ENCODE measurements at regions not wholly inside any gene's neighbourhood (a gene's known extent, or its start where the extent isn't known, plus 50 kb on each side); places are given as distances from the start of the nearest gene placed in this dataset.

GRCh38 chr3:177578488-177578887 is 381.2 kb upstream of the TBL1XR1 start:
- DNase-seq (ENCODE audit: extremely low spot score), result no peak
- no peaks in the 10 kb centered on the region for H3K4me1 ChIP-seq (ENCODE audit: insufficient read depth)
- H3K4me3 ChIP-seq (ENCODE audit: low read depth, low read length), result no peak overlapping the region
- no peak overlapping the region for H3K27ac ChIP-seq (ENCODE audit: low read depth)
- WGBS, result 90% methylated on average over 6 of the region's 6 CpGs
- H3K36me3 ChIP-seq (ENCODE audit: insufficient read depth), result no peaks in the 10 kb centered on the region

GRCh38 chr3:177579419-177579818 is 382.1 kb upstream of the TBL1XR1 start:
- no peak overlapping the region for H3K4me3 ChIP-seq (ENCODE audit: low read depth, low read length)
- no peaks in the 10 kb centered on the region for H3K36me3 ChIP-seq (ENCODE audit: insufficient read depth)
- no peak for DNase-seq (ENCODE audit: extremely low spot score)
- no peaks in the 10 kb centered on the region for H3K4me1 ChIP-seq (ENCODE audit: insufficient read depth)
- WGBS, result 98% methylated on average over 4 of the region's 4 CpGs
- H3K27ac ChIP-seq (ENCODE audit: low read depth), result no peak overlapping the region

DNA sequence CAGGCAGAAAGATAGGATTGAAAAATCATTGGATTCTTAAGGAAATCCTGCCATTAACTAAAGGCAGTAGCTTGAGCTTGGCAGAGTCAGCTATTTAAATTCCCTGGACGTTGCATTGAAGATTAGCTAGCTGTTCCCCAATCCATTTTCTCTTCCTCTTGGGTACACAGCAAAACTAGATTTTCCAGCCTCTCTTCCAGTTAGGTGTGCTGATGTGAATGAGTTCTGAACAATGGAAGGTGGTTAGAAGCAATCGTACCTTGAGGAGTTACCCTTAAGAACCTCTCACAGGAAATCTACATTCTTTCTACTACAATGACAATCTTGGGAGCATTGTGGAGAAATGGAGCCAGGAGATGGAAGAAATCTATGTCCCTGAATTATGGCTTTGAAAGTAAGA is 383.2 kb upstream of the TBL1XR1 start:
- Histone ChIP-seq H3K4me1 (ENCODE audit: insufficient read depth) (no peaks in the 10 kb centered on the region), H3K27ac (ENCODE audit: low read depth) (no peak overlapping the region), H3K4me3 (ENCODE audit: low read depth, low read length) (no peak overlapping the region), H3K36me3 (ENCODE audit: insufficient read depth) (no peaks in the 10 kb centered on the region)
- 74% methylated on average over 2 of the region's 2 CpGs for WGBS
- no peak for DNase-seq (ENCODE audit: extremely low spot score)

DNA sequence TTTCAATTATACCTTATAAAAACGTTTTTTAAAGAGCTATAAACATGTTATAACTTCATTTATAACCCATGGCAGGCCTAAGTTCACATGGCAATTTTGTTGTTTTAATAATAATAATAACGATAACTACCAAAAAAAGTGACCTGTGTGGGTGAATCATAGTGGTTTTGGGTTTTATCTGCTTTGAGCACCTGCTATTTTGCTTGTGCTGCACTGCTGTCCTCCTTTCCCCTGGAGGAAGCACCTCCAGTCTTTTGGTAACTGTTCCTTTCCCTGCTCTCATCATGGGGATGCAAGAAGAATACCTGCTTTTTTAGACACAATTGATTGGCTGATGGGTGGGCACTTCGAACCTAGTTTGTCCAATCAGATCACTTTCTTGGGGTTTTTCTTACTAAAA is 388.0 kb upstream of the TBL1XR1 start:
- H3K4me3 ChIP-seq (ENCODE audit: low read depth, low read length), result no peak overlapping the region
- WGBS, result 59% methylated on average over 3 of the region's 3 CpGs
- DNase-seq (ENCODE audit: extremely low spot score), result no peak

GRCh38 chr3:177589041-177589650 is 391.9 kb upstream of the TBL1XR1 start:
- Histone ChIP-seq H3K4me3 (ENCODE audit: low read depth, low read length) (no peak overlapping the region), H3K36me3 (ENCODE audit: insufficient read depth) (no peaks in the 10 kb centered on the region), H3K27ac (ENCODE audit: low read depth) (no peak overlapping the region), H3K4me1 (ENCODE audit: insufficient read depth) (peaks cover 2% of the 10 kb centered on the region)
- WGBS, result 87% methylated on average over 3 of the region's 3 CpGs
- no peak for DNase-seq (ENCODE audit: extremely low spot score)

More for the DNA sequence above, 388.0 kb upstream of the TBL1XR1 start:
- Histone ChIP-seq H3K27ac (ENCODE audit: low read depth) (no peak overlapping the region), H3K4me1 (ENCODE audit: insufficient read depth) (peaks cover 2% of the 10 kb centered on the region), H3K36me3 (ENCODE audit: insufficient read depth) (no peaks in the 10 kb centered on the region)

DNA sequence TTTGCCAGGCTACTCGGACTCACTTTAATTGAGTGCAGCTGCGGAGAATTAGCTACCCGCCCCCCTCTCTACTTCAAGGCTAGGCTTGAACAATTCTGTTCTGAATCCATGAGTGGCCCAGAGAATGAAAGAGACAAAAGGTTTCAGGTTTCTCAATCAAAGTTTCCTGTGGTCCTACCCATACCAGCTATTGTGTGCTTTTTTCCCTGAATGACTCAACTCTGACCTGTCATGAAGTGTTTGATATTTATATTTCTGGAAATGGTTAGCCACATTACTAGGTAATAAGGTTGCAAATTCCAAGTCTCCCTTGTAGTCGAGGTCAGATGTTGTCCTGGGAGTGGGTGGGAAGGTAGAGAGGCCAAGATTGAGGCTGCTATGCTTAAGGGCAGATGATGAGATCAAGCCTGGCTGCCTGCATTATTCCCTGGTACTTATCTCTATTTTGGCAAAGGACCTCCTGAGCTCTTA is 392.7 kb upstream of the TBL1XR1 start:
- peaks cover 2% of the 10 kb centered on the region for H3K4me1 ChIP-seq (ENCODE audit: insufficient read depth)
- 67% methylated on average over 4 of the region's 4 CpGs for WGBS
- peak overlapping the region; percentile 19 for H3K27ac ChIP-seq (ENCODE audit: low read depth)

GRCh38 chr3:177590826-177591225 is 393.5 kb upstream of the TBL1XR1 start:
- Histone ChIP-seq H3K36me3 (ENCODE audit: insufficient read depth) (no peaks in the 10 kb centered on the region), H3K27ac (ENCODE audit: low read depth) (peak overlapping the region; percentile 64), H3K4me3 (ENCODE audit: low read depth, low read length) (no peak overlapping the region), H3K4me1 (ENCODE audit: insufficient read depth) (peaks cover 2% of the 10 kb centered on the region)
- DNase-seq (ENCODE audit: extremely low spot score), result no peak
- 60% methylated on average over 1 of the region's 1 CpG for WGBS

More for the DNA sequence above, 392.7 kb upstream of the TBL1XR1 start:
- H3K36me3 ChIP-seq (ENCODE audit: insufficient read depth), result no peaks in the 10 kb centered on the region
- no peak overlapping the region for H3K4me3 ChIP-seq (ENCODE audit: low read depth, low read length)
- DNase-seq (ENCODE audit: extremely low spot score), result no peak

GRCh38 chr3:177591379-177591778 is 394.1 kb upstream of the TBL1XR1 start:
- DNase-seq (ENCODE audit: extremely low spot score), result peak; percentile 45
- Histone ChIP-seq H3K4me3 (ENCODE audit: low read depth, low read length) (no peak overlapping the region), H3K27ac (ENCODE audit: low read depth) (no peak overlapping the region), H3K4me1 (ENCODE audit: insufficient read depth) (peaks cover 2% of the 10 kb centered on the region), H3K36me3 (ENCODE audit: insufficient read depth) (no peaks in the 10 kb centered on the region)
- 71% methylated on average over 4 of the region's 4 CpGs for WGBS

DNA sequence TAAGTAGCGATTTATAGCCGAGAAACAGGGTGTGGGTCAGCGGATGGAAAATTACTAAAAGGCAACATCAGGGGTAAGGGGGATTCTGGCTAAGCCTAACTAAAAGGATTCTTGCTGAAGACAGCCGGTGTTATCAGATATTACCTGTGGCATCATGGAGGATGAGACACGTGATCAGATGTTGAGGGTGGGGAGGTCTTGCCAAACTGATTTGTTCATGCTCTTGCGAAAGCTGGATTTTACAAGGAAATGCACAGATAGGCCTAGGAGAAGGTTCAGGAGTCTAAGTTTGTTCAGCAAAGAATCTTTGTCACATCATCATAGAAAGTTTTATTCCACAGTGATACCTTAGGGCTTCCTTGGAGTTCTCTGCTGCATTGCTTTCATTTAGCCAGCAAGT is 396.8 kb upstream of the TBL1XR1 start:
- WGBS, result 91% methylated on average over 6 of the region's 6 CpGs
- DNase-seq (ENCODE audit: extremely low spot score), result no peak
- Histone ChIP-seq H3K4me3 (ENCODE audit: low read depth, low read length) (no peak overlapping the region), H3K36me3 (ENCODE audit: insufficient read depth) (no peaks in the 10 kb centered on the region), H3K27ac (ENCODE audit: low read depth) (no peak overlapping the region), H3K4me1 (ENCODE audit: insufficient read depth) (peaks cover 3% of the 10 kb centered on the region)

DNA sequence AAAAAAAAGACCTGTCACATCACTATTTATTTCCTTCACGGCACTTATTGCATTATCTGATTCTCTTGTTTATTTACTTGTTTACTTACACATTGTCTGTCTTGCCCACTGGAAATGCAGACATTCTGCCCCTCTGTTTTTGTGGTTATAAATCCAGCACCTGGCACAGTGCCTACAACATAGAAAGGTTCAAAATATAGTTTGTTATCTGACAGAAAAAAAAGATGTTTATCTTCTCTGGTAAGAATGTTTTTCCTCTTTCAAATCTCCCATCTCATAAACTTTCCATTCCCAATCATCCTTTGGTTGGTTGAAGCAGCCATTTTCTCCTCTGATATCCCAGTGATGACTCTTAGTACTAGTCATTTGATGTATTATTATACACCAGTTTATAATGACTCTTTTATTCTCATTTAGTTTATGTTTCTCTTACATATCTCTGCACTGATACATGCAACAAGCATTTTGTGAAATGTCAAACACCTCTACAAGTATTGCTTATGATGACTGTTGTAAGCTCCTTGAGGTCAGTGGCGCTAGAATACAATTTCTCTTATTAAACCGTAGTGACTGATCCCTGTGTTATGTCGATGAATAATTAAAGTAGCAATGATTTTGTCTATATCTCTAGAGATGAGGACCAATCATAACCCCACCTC is 398.4 kb upstream of the TBL1XR1 start:
- H3K27ac ChIP-seq (ENCODE audit: low read depth), result no peak overlapping the region
- H3K4me3 ChIP-seq (ENCODE audit: low read depth, low read length), result no peak overlapping the region
- H3K4me1 ChIP-seq (ENCODE audit: insufficient read depth), result peaks cover 2% of the 10 kb centered on the region
- WGBS, result 84% methylated on average over 4 of the region's 4 CpGs
- DNase-seq (ENCODE audit: extremely low spot score), result no peak
- no peaks in the 10 kb centered on the region for H3K36me3 ChIP-seq (ENCODE audit: insufficient read depth)

GRCh38 chr3:177596248-177596815 is 399.1 kb upstream of the TBL1XR1 start:
- H3K4me3 ChIP-seq (ENCODE audit: low read depth, low read length), result no peak overlapping the region
- 48% methylated on average over 3 of the region's 3 CpGs for WGBS
- peaks cover 4% of the 10 kb centered on the region for H3K4me1 ChIP-seq (ENCODE audit: insufficient read depth)
- DNase-seq (ENCODE audit: extremely low spot score), result no peak
- H3K27ac ChIP-seq (ENCODE audit: low read depth), result no peak overlapping the region
- no peaks in the 10 kb centered on the region for H3K36me3 ChIP-seq (ENCODE audit: insufficient read depth)

GRCh38 chr3:177596816-177597271 is 399.6 kb upstream of the TBL1XR1 start:
- DNase-seq (ENCODE audit: extremely low spot score), result no peak
- peaks cover 4% of the 10 kb centered on the region for H3K4me1 ChIP-seq (ENCODE audit: insufficient read depth)
- H3K4me3 ChIP-seq (ENCODE audit: low read depth, low read length), result no peak overlapping the region
- WGBS, result 76% methylated on average over 1 of the region's 1 CpG
- no peak overlapping the region for H3K27ac ChIP-seq (ENCODE audit: low read depth)
- H3K36me3 ChIP-seq (ENCODE audit: insufficient read depth), result no peaks in the 10 kb centered on the region

- 15% methylated on average over 10 of the region's 10 CpGs for WGBS
- Histone ChIP-seq H3K4me3 (ENCODE audit: low read depth, low read length) (no peak overlapping the region), H3K27ac (ENCODE audit: low read depth) (no peak overlapping the region), H3K36me3 (ENCODE audit: insufficient read depth) (no peaks in the 10 kb centered on the region), H3K4me1 (ENCODE audit: insufficient read depth) (peaks cover 4% of the 10 kb centered on the region)
- DNase-seq (ENCODE audit: extremely low spot score), result no peak
Observed at GRCh38 chr3:177597311-177598096, 400.2 kb upstream of the TBL1XR1 start.

All from urinary bladder (tissue), 3 donors.